Stromal cell of bone marrow (primary cell): ENCODE measurements at regions not wholly inside any gene's neighbourhood (a gene's known extent, or its start where the extent isn't known, plus 50 kb on each side); places are given as distances from the start of the nearest gene placed in this dataset.
"Not testable (repeated sequence)": the region's sequence is repeated elsewhere in the genome, so short reads cannot be mapped to it uniquely, and the experiment has no call there.

Experiments
- DNase-seq: peaks from one replicate; pipeline ENCODE4 v3.0.0-alpha.2; 2012; ENCODE audit warnings: low read depth

DNA sequence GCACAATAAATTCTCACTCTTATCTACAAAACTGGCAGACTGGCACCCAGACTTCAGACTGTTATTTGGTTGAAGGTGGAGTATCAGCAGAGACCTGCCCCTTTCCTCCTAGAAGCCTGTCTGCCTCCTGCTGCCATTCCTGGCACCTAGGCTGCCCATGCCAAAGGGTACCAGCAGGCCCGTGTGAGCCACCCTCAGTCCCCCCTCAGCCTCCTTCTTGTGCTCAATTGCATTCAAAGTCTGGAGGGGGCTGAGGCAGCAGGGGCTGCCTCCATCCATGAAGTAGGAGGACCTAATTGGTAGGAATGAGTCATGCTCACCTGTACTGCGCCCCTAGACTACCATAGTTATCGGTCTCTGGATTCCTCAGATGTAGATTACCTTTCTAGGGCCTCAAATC is 440.9 kb upstream of the GRM3 start:
- no peak for DNase-seq

GRCh38 chr7:86201767-86202166 is 441.9 kb upstream of the GRM3 start:
- no peak for DNase-seq

DNA sequence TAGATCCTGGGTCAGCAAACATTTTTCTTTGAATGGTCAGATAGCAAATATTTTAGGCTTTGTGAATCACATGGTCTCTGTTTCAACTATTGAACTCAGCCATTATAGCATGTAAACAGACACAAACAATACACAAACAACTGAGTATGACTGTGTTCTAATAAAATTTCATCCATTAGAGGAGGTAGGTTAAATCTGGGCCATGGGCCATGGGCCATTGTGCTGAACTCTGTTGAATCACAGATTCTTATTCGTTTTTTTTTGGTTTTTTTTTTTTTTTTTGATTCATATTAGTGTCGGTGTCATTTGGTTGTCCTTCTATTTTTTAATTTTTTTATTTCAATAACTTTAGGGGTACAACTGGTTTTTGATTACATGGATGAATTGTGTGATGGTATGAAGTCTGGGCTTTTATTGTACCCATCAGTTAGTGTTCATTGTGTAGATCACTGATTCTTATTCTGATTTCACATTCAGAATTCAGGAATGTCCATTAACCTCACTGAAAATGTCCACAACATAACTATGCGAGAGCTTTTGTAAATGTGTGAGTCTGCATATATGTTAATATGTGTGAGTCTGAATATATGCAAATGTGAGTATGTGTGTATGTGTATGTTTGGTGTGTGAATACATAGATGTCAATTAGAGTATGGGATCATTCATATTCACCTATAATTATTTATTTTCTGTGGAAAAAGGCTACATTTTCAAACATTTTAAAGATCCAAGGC is 443.7 kb upstream of the GRM3 start:
- DNase-seq, result no peak

DNA sequence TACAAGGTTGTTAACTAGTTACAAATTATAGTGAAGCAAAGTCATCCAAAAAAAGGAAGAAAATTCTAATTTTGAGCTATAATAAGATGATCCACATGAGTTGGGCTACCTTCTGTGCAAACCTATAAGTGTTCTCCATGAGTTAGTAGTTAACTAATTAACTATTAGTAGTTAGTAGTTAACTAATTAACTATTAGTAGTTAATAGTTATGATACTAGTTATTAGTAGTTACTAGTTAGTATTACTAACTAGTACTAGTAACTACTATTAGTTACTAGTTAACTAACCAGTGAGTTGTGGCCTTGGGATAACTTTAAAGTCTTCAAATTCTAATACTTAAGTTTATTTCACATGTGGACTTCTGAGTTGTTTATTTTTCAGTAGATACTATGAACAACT is 453.4 kb upstream of the GRM3 start:
- DNase-seq, result no peak

DNA sequence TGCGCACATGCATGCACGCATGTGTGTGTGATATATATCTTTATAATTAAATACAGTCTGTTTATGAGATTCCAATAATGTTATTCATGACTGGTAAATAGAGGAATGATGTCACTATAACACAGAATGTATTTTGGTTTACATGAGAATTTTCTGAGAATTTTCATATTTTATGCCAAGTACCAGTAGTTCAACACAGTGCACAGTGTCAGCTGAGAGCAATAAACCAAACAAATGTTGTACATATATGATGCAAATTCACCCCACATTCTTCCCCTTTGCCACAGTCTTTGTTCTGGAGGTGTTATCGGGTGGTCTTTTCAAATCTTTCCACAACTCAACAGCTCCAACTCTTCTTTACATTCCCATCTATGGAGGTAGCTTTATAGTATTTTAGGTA is 462.2 kb upstream of the GRM3 start:
- DNase-seq, result no peak

- DNase-seq, result no peak
Observed at GRCh38 chr7:86164827-86165226, 478.9 kb upstream of the GRM3 start.

DNA sequence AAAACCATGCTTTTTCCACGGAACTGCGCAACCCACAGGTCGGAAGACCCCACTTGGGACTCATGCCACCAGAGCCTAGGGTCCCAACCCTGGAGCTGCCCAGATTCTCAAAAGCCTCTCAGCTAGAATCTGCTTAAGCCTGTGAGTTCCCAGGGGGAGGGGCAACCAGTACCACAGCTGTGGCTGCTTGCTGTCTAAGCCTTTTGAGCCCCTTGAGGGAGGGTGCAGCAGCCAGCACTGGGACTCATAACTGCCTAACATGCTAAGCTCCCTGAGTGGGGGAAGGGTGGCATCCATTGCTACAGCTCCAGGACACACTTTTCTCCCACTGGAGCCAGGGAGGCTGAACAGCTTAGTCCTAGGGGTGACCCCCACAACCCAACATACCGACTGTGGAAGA is 485.6 kb upstream of the GRM3 start:
- no peak for DNase-seq

DNA sequence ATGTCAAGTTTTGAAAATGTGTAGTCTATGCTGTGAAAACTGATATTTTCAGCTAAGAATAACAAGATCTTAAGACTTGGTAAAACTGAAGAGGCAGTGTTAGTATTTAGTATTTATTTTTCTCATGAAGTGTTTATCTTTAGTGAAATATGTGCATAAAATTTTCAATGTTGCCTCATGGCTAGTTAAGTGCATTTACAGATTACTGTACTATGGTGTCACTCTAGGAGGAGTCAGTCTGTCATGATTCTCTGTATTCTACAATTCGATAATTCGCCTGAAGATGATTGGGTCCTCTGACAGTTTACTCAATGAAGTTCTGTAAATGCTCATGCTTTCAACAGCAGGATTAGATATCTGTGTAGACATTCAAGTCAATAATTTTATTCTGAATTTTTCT is 488.1 kb upstream of the GRM3 start:
- DNase-seq, result no peak

- DNase-seq, result no peak
Observed at GRCh38 chr7:86152926-86153325, 490.8 kb upstream of the GRM3 start.

DNA sequence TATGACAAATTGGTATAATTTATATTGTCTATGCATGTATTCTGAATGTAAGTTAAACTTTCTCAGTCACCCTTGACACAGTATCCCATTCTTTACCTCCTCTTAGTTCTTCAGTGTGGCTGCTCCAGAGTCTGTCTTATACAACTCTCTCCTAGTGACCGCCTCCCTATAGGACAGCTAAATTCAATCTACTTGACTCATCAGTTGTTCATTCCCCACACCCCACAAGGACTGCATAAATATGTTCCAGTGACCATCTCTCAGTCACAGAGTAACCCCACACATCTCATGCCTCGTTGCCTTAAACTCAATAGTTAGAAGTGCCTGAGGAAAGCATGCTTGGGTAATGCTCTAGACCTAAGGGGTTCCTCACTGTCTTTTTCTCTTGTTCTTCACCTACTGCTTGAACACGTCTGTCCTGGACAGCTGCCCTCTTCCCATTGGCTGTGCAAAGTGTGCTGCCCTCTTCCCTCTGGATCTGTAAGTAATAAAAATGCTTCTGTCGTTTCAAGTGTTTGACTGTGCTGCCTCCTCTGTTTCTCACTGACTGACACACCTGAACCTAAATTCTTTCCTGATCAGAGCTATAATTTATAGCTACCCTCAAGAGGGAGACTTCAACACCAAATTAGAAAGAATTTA is 494.6 kb upstream of the GRM3 start:
- DNase-seq, result no peak

- no peak for DNase-seq
Observed at GRCh38 chr7:86148501-86148900, 495.2 kb upstream of the GRM3 start.

GRCh38 chr7:86137343-86137742 is 506.4 kb upstream of the GRM3 start:
- no peak for DNase-seq

DNA sequence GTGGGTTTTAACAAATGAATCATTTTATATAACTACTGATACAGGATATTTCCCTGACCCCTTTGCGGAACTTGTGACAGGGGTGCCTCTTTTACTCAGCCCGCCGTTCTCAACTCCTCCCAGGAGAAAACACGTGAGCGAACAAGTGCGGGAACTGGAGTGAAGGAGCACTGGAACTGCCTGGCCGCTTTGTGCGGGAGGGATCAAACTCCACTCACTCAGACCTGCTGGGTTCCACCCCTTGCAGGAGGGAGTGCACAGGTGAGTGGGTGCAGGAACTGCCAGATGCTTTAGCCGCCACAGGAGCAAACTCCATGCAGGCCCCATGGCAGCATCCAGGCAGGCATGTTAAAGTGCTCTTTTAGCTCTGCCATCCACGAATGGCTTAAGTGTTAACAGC is 513.4 kb upstream of the GRM3 start:
- no peak for DNase-seq

- no peak for DNase-seq
Observed at GRCh38 chr7:86123476-86123875, 520.2 kb upstream of the GRM3 start.

- no peak for DNase-seq
Observed at GRCh38 chr7:86094166-86094669, 549.5 kb upstream of the GRM3 start.

DNA sequence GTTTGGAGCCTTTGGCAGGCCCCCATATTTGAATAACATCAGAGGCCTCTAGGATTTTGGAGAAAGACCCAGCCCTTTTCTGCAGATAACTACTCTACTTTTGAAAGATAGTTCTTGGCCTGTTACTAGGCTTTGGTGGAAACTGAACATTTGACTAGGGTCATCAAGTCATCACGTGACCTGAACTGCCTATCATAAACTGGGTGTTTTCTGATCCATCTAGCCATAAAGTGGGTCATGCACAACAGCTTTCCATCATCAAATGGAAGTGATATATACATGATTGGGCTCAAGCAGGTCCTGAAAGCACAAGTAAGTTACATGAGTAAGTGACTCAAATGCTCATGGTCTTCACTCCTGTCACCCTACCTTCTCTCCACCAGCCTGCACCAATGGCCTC is 552.3 kb upstream of the GRM3 start:
- DNase-seq, result no peak

DNA sequence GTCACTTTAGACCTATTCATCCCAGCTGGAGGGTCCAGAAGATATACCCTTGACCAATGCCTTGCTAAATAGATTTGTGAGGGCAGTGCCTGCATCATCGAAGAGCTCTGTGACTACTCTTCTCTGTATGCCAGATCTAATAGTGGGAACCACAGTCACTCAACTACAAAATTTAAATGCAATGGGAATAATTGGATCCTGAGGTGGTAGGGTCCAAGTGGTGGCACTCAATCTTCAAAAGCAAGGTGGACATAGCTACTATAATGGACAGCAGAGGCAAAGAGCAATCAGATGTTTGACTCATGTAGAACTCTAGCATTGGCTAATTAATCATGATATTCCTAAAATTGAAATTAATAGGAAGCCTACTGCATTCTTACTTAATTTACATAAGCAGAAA is 554.3 kb upstream of the GRM3 start:
- DNase-seq, result no peak

DNA sequence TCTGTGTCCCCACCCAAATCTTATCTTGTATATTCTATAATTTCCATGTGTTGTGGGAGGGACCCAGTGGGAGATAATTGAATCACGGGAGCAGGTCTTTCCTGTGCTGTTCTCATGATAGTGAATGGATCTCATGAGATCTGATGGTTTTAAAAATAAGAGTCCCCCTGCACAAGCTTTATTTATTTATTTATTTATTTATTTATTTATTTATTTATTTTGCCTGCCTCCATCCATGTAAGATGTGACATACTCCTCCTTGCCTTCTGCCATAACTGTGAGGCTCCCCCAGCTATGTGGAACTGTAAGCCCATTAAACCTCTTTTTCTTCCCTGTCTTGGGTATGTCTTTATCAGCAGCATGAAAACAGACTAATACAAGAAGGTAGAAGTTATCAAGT is 579.1 kb upstream of the GRM3 start:
- DNase-seq, result not testable (repeated sequence)

DNA sequence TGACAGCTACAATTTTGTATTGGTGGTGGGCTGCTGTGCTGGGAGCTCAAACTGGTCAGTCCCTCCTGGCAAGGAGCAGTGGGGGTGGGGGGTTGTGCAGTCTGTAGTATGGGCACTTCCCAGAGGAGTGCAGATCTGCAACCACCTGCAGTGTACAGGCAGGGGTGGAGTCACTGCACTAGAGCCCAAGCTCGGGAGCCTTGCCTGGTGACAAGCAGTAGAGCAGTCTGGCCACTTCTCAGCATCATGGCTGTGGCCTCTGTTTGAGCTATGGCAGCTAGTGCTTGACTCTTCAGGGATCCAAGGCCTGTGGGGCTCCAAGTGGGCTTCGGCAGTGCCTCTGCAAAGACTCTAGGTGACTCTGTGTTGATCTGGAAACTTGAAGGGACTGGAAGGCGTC is 585.1 kb upstream of the GRM3 start:
- no peak for DNase-seq

DNA sequence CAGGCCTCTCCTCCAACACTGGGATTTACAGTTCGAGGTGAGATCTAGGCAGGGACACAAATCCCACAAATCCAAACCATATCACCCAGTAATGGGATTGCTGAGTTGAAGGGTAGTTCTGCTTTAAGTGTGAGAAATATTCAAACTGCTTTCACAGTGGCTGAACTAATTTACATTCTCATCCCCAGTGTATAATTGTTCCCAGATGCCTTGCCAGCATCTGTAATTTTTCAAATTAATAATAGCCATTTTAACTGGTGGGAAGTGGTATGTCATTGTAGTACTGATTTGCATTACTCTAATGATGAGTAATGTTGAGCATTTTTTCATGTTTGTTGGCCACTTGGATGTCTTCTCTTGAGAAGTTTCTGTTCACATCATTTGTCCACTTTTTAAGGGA is 592.8 kb upstream of the GRM3 start:
- no peak for DNase-seq

GRCh38 chr7:86049910-86050309 is 593.8 kb upstream of the GRM3 start:
- no peak for DNase-seq

GRCh38 chr7:86045197-86045596 is 598.5 kb upstream of the GRM3 start:
- DNase-seq, result not testable (repeated sequence)

DNA sequence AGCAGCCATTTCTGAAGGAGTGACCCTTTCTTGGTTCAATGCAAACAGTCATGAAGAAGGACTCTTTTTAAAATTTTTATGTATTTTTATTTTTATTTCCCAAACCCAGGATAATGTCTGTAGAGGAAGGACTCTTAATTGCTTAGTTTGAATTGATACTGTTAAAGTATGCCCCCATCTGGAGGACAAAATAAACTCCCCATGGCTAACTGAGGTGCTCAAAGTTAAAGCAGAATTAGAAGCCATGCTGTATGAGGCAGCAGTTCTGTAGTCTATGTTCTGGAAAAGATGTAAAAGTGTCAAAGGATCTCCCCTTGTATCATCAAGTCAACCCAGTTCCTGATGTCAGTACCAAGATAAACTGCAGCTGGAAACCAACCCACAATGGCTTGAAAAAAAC is 617.9 kb upstream of the GRM3 start:
- DNase-seq, result no peak

GRCh38 chr7:86013662-86014061 is 630.0 kb upstream of the GRM3 start:
- DNase-seq, result no peak
